Caco-2 (cell line): ENCODE measurements at regions not wholly inside any gene's neighbourhood (a gene's known extent, or its start where the extent isn't known, plus 50 kb on each side); places are given as distances from the start of the nearest gene placed in this dataset.

Experiments used
- BruUV-seq: library from RNA; stranded (reverse); fragments of 400-500 nt; replicated peaks from 2 replicates; lab custom pipeline; 2021; lab: Mats Ljungman, UMichigan
- CTCF ChIA-PET: fragments of 300-600 bp; sonication (Branson Sonifier 250); formaldehyde crosslinking; loops from one replicate; lab custom pipeline; 2022; ENCODE audit warnings: antibody characterized with exemption; lab: Charles Lee
- POLR2A ChIA-PET: fragments of 300-600 bp; sonication (Branson Sonifier 250); formaldehyde crosslinking; loops from one replicate; lab custom pipeline; 2022; ENCODE audit warnings: antibody characterized with exemption; lab: Charles Lee
- DNase-seq, 2 experiments: peaks; one replicate each; pipeline versions ENCODE4 v3.0.0 to v3.0.0-alpha.2; 2020 to 2022
- H3K27me3 ChIP-seq: replicated peaks from 2 replicates; pipeline ENCODE4 v1.6.0; 2011; ENCODE audit warnings: low read length; ENCODE audit not compliant: control insufficient read depth, insufficient read depth
- H3K36me3 ChIP-seq: 2 replicates; pipeline ENCODE4 v1.5.1; 2011; ENCODE audit warnings: low read length; ENCODE audit not compliant: control insufficient read depth, insufficient read depth
- H3K4me1 ChIP-seq: fragments of 250-450 bp; sonication (Bioruptor Pico); 2 replicates; pipeline ENCODE4 v1.5.1; 2020; ENCODE audit warnings: mild to moderate bottlenecking
- H3K4me3 ChIP-seq: 2 replicates; pipeline ENCODE4 v1.5.1; 2011; ENCODE audit warnings: low read depth, mild to moderate bottlenecking, control low read depth, low read length
- H3K9me3 ChIP-seq: fragments of 250-450 bp; sonication (Bioruptor Pico); 2 replicates; pipeline ENCODE4 v1.5.1; 2020; ENCODE audit warnings: mild to moderate bottlenecking, moderate library complexity
- H3K27ac Mint-ChIP-seq: one replicate; pipeline ENCODE4 v1.8.0; 2022; ENCODE audit warnings: mixed read lengths; ENCODE audit not compliant: unreplicated experiment
- H3K27me3 Mint-ChIP-seq: one replicate; pipeline ENCODE4 v1.8.0; 2022; ENCODE audit warnings: mixed read lengths; ENCODE audit not compliant: insufficient read depth, unreplicated experiment
- H3K36me3 Mint-ChIP-seq: one replicate; pipeline ENCODE4 v1.8.0; 2022; ENCODE audit warnings: mild to moderate bottlenecking, mixed read lengths; ENCODE audit not compliant: insufficient read depth, unreplicated experiment
- H3K4me1 Mint-ChIP-seq: one replicate; pipeline ENCODE4 v1.8.0; 2022; ENCODE audit warnings: low read depth, mixed read lengths; ENCODE audit not compliant: unreplicated experiment
- H3K4me3 Mint-ChIP-seq: one replicate; pipeline ENCODE4 v1.8.0; 2022; ENCODE audit warnings: mild to moderate bottlenecking, moderate library complexity, mixed read lengths; ENCODE audit not compliant: unreplicated experiment
- H3K9me3 Mint-ChIP-seq: one replicate; pipeline ENCODE4 v1.8.0; 2022; ENCODE audit warnings: mixed read lengths; ENCODE audit not compliant: unreplicated experiment
- intact Hi-C: fragments of 100-400 bp; cut with micrococcal nuclease; formaldehyde crosslinking; loops from one replicate; pipeline ENCODE4 v1.10.0; 2022; ENCODE audit not compliant: unreplicated experiment
- TF ChIP-seq, protein P1 (sequence below), 2 experiments: fragments of 200-600 bp in 1 of 2; IDR thresholded peaks; 1 replicate in 1 of 2; 2 replicates in 1 of 2; pipeline versions ENCODE4 v1.5.1 to v1.8.0; 2011 to 2022; ENCODE audit warnings: antibody characterized with exemption in 1 of 2, control low read depth in 1 of 2, inconsistent platforms in 1 of 2, low read depth in 1 of 2, low read length in 1 of 2, mild to moderate bottlenecking in 1 of 2, moderate library complexity in 1 of 2; ENCODE audit not compliant: insufficient read depth in 1 of 2, severe bottlenecking in 1 of 2, unreplicated experiment in 1 of 2

DNA sequence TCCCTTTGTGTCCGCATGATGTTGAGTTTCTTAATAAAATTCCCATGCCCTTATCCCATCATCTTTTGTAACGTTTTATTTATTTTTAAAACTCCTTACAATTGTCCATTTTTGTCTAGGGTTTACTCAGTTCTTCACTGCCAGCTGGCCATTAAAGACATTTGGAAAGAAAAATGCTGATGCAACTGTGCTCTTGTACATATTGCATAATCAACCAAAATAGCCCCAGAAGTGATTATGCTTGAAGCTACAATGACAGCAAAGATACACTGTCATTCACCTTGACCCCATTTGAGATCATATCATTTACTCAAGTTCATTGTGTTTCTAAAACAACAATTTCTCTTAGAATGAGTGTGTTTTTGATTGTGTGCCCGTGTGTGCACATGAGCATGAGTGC is 1074.6 kb upstream of the RBFOX1 start:
- no peaks in the 10 kb centered on the region for H3K27me3 ChIP-seq
- no peaks in the 10 kb centered on the region for H3K4me1 ChIP-seq
- Mint-ChIP-seq H3K36me3 (no peaks in the 10 kb centered on the region), H3K27ac (no peak overlapping the region), H3K4me1 (no peaks in the 10 kb centered on the region), H3K27me3 (no peaks in the 10 kb centered on the region), H3K9me3 (peaks cover 10% of the 10 kb centered on the region), H3K4me3 (no peak overlapping the region)
- POLR2A ChIA-PET = no interaction called here
- CTCF ChIA-PET = no interaction called here
- H3K4me3 ChIP-seq = no peak overlapping the region
- intact Hi-C loops = no loop called here
- H3K36me3 ChIP-seq = no peaks in the 10 kb centered on the region
- no peak for DNase-seq
- H3K9me3 ChIP-seq = no peaks in the 10 kb centered on the region
- TF ChIP-seq, protein P1, sequence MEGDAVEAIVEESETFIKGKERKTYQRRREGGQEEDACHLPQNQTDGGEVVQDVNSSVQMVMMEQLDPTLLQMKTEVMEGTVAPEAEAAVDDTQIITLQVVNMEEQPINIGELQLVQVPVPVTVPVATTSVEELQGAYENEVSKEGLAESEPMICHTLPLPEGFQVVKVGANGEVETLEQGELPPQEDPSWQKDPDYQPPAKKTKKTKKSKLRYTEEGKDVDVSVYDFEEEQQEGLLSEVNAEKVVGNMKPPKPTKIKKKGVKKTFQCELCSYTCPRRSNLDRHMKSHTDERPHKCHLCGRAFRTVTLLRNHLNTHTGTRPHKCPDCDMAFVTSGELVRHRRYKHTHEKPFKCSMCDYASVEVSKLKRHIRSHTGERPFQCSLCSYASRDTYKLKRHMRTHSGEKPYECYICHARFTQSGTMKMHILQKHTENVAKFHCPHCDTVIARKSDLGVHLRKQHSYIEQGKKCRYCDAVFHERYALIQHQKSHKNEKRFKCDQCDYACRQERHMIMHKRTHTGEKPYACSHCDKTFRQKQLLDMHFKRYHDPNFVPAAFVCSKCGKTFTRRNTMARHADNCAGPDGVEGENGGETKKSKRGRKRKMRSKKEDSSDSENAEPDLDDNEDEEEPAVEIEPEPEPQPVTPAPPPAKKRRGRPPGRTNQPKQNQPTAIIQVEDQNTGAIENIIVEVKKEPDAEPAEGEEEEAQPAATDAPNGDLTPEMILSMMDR (IDR thresholded peaks at IDR 0.05; ENCODE audit: insufficient read depth in 1 of 2, low read depth in 1 of 2, low read length in 1 of 2, severe bottlenecking in 1 of 2, unreplicated experiment in 1 of 2) = no peak
- no TSS peak for BruUV-seq

DNA sequence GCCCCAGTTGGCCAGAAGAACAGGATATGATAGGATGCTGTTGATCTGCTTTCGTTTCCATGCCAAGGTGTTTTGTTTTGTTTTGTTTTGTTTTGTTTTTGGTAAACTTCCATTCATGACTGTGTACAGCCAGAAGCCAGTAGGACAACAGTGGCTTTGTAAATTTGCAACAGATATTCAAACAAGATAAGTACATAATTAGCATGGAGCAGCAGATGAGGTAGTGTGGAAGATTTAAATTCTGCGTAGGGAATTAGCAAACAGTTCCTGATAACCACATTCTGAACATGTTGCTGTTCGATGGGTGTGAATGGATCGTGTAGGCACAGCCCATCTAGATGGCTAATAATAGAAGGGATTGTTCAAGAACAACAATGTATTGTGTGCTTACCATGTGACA is 1080.1 kb upstream of the RBFOX1 start:
- no peak overlapping the region for H3K4me3 ChIP-seq
- Mint-ChIP-seq H3K9me3 (peaks cover 10% of the 10 kb centered on the region), H3K27ac (no peak overlapping the region), H3K27me3 (peaks cover 6% of the 10 kb centered on the region), H3K36me3 (no peaks in the 10 kb centered on the region), H3K4me1 (no peaks in the 10 kb centered on the region), H3K4me3 (no peak overlapping the region)
- TF ChIP-seq, protein P1 (IDR thresholded peaks at IDR 0.05; ENCODE audit: insufficient read depth in 1 of 2, low read depth in 1 of 2, low read length in 1 of 2, severe bottlenecking in 1 of 2, unreplicated experiment in 1 of 2) = no peak
- CTCF ChIA-PET = no interaction called here
- H3K9me3 ChIP-seq = no peaks in the 10 kb centered on the region
- BruUV-seq = no TSS peak
- POLR2A ChIA-PET = no interaction called here
- intact Hi-C loops = no loop called here
- H3K27me3 ChIP-seq = no peaks in the 10 kb centered on the region
- no peaks in the 10 kb centered on the region for H3K36me3 ChIP-seq
- H3K4me1 ChIP-seq = no peaks in the 10 kb centered on the region
- no peak for DNase-seq

DNA sequence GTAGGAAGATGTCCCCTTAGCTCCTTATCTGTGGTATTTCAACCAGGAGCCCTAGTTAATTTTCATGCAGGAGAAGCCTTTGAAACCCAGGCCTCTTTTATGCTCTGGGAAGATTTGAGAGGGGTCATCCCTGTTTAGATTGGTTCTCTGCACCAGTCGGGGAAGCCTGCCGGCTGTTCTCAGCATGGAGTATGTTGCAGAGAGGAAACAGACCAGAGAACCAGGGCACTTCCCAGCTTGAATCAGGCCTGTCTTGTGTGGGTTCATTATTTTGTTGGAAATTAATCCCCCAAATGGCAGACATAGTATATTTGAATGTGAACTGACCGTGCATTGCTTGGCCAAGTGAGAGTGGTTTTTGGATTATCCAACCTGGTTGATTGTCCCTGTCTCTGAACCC is 1082.1 kb upstream of the RBFOX1 start:
- no peaks in the 10 kb centered on the region for H3K9me3 ChIP-seq
- no peak for DNase-seq
- Mint-ChIP-seq H3K4me3 (no peak overlapping the region), H3K4me1 (no peaks in the 10 kb centered on the region), H3K36me3 (no peaks in the 10 kb centered on the region), H3K27ac (no peak overlapping the region), H3K9me3 (peaks cover 8% of the 10 kb centered on the region), H3K27me3 (peaks cover 6% of the 10 kb centered on the region)
- CTCF ChIA-PET = no interaction called here
- POLR2A ChIA-PET = no interaction called here
- no peaks in the 10 kb centered on the region for H3K27me3 ChIP-seq
- intact Hi-C loops = no loop called here
- no TSS peak for BruUV-seq
- TF ChIP-seq, protein P1 (IDR thresholded peaks at IDR 0.05; ENCODE audit: insufficient read depth in 1 of 2, low read depth in 1 of 2, low read length in 1 of 2, severe bottlenecking in 1 of 2, unreplicated experiment in 1 of 2) = no peak
- no peak overlapping the region for H3K4me3 ChIP-seq
- H3K4me1 ChIP-seq = no peaks in the 10 kb centered on the region
- no peaks in the 10 kb centered on the region for H3K36me3 ChIP-seq
